ENCODE measurements at regions not wholly inside any gene's neighbourhood (a gene's known extent, or its start where the extent isn't known, plus 50 kb on each side); places are given as distances from the start of the nearest gene placed in this dataset.

GRCh38 chr6:169985121-169986015 is 233.9 kb downstream of the ERMARD start:
- H3K27ac ChIP-seq = no peak overlapping the region
- no peak for TF ChIP-seq CTCF (conservative IDR thresholded peaks at IDR 0.05)

- no peak for TF ChIP-seq CTCF (conservative IDR thresholded peaks at IDR 0.05)
Measured at GRCh38 chr6:169984181-169985120, 233.0 kb downstream of the ERMARD start.

GRCh38 chr6:169983651-169984050 is 232.2 kb downstream of the ERMARD start:
- TF ChIP-seq CTCF (conservative IDR thresholded peaks at IDR 0.05) = no peak
- no peak overlapping the region for H3K27ac ChIP-seq

More at GRCh38 chr6:169984181-169985120, 233.0 kb downstream of the ERMARD start:
- H3K27ac ChIP-seq = no peak overlapping the region

- no peak overlapping the region for H3K27ac ChIP-seq
- TF ChIP-seq CTCF (conservative IDR thresholded peaks at IDR 0.05) = no peak
Measured at GRCh38 chr6:169982461-169983386, 231.3 kb downstream of the ERMARD start.

- no peak overlapping the region for H3K27ac ChIP-seq
- TF ChIP-seq CTCF (conservative IDR thresholded peaks at IDR 0.05) = no peak
Measured at GRCh38 chr6:169981969-169982368, 230.5 kb downstream of the ERMARD start.

GRCh38 chr6:169981568-169981967 is 230.1 kb downstream of the ERMARD start:
- no peak overlapping the region for H3K27ac ChIP-seq
- TF ChIP-seq CTCF (conservative IDR thresholded peaks at IDR 0.05) = no peak
